MCF 10A (cell line): ENCODE measurements at regions not wholly inside any gene's neighbourhood (a gene's known extent, or its start where the extent isn't known, plus 50 kb on each side); places are given as distances from the start of the nearest gene placed in this dataset.

Experiments
- BruUV-seq: library from RNA; stranded (reverse); fragments of 400-500 nt; replicated peaks from 2 replicates; lab custom pipeline; 2021; lab: Mats Ljungman, UMichigan
- CTCF ChIA-PET: fragments of 300-600 bp; sonication (Branson Sonifier 250); formaldehyde crosslinking; extraction: SDS; loops from one replicate; lab custom pipeline; 2021; ENCODE audit warnings: antibody characterized with exemption, inconsistent platforms; lab: Yijun Ruan, JAX
- POLR2A ChIA-PET: fragments of 300-600, 350-650 bp; sonication (Branson Sonifier 250); formaldehyde crosslinking; extraction: SDS; loops from one replicate; lab custom pipeline; 2020; ENCODE audit warnings: antibody characterized with exemption, inconsistent platforms; lab: Yijun Ruan, JAX
- DNase-seq: peaks from one replicate; pipeline ENCODE4 v3.0.0-alpha.2; 2018; ENCODE audit not compliant: unreplicated experiment
- H3K27ac Mint-ChIP-seq: one replicate; pipeline ENCODE4 v1.8.0; 2022; ENCODE audit warnings: mild to moderate bottlenecking, low read depth, mixed read lengths; ENCODE audit not compliant: unreplicated experiment
- H3K27me3 Mint-ChIP-seq: one replicate; pipeline ENCODE4 v1.8.0; 2022; ENCODE audit warnings: mixed read lengths; ENCODE audit not compliant: insufficient read depth, unreplicated experiment
- H3K36me3 Mint-ChIP-seq: one replicate; pipeline ENCODE4 v1.8.0; 2022; ENCODE audit warnings: mild to moderate bottlenecking, moderate library complexity, mixed read lengths; ENCODE audit not compliant: insufficient read depth, unreplicated experiment
- H3K4me1 Mint-ChIP-seq: one replicate; pipeline ENCODE4 v1.8.0; 2022; ENCODE audit warnings: mixed read lengths; ENCODE audit not compliant: insufficient read depth, unreplicated experiment
- H3K4me3 Mint-ChIP-seq: one replicate; pipeline ENCODE4 v1.8.0; 2022; ENCODE audit warnings: mild to moderate bottlenecking, moderate library complexity, mixed read lengths; ENCODE audit not compliant: unreplicated experiment
- H3K9me3 Mint-ChIP-seq: one replicate; pipeline ENCODE4 v1.8.0; 2022; ENCODE audit warnings: mixed read lengths; ENCODE audit not compliant: unreplicated experiment
- CTCF ChIP-seq: fragments of 200-600 bp; IDR thresholded peaks from one replicate; pipeline ENCODE4 v1.8.0; 2022; ENCODE audit warnings: antibody characterized with exemption, mild to moderate bottlenecking; ENCODE audit not compliant: unreplicated experiment
- intact Hi-C: fragments of 100-400 bp; cut with micrococcal nuclease; formaldehyde crosslinking; loops from 2 replicates; pipeline ENCODE4 v1.14.1; 2022

- ChIA-PET POLR2A (no interaction called here), CTCF (interaction anchor here (0.6 kb wide), 1 partner anchor 261 kb away, joined by 3 read pairs; no protein-coding TSS in a partner anchor)
- TF ChIP-seq CTCF, result no peak
- peaks cover 5% of the 10 kb centered on the region for H3K4me1 Mint-ChIP-seq
- no peak overlapping the region for H3K27ac Mint-ChIP-seq
- no TSS peak for BruUV-seq
- H3K27me3 Mint-ChIP-seq, result no peaks in the 10 kb centered on the region
- DNase-seq, result no peak
- intact Hi-C loops, result no loop called here
- H3K36me3 Mint-ChIP-seq, result no peaks in the 10 kb centered on the region
- H3K9me3 Mint-ChIP-seq, result no peaks in the 10 kb centered on the region
- no peak overlapping the region for H3K4me3 Mint-ChIP-seq
Measured at GRCh38 chr1:60913039-60913438, 169.3 kb upstream of the NFIA start.

GRCh38 chr1:60911966-60912697, 170.2 kb upstream of the NFIA start:
- DNase-seq, result no peak
- no TSS peak for BruUV-seq
- no peak overlapping the region for H3K4me3 Mint-ChIP-seq
- ChIA-PET POLR2A (no interaction called here), CTCF (no interaction called here)
- peaks cover 5% of the 10 kb centered on the region for H3K4me1 Mint-ChIP-seq
- intact Hi-C loops, result no loop called here
- TF ChIP-seq CTCF, result no peak
- H3K9me3 Mint-ChIP-seq, result no peaks in the 10 kb centered on the region
- no peak overlapping the region for H3K27ac Mint-ChIP-seq
- no peaks in the 10 kb centered on the region for H3K27me3 Mint-ChIP-seq
- no peaks in the 10 kb centered on the region for H3K36me3 Mint-ChIP-seq

GRCh38 chr1:60908159-60908558, 174.2 kb upstream of the NFIA start:
- H3K27me3 Mint-ChIP-seq, result no peaks in the 10 kb centered on the region
- intact Hi-C loops, result no loop called here
- H3K36me3 Mint-ChIP-seq, result no peaks in the 10 kb centered on the region
- H3K27ac Mint-ChIP-seq, result no peak overlapping the region
- H3K4me1 Mint-ChIP-seq, result no peaks in the 10 kb centered on the region
- DNase-seq, result no peak
- POLR2A ChIA-PET, result no interaction called here
- TF ChIP-seq CTCF, result no peak
- CTCF ChIA-PET, result no interaction called here
- BruUV-seq, result no TSS peak
- H3K9me3 Mint-ChIP-seq, result no peaks in the 10 kb centered on the region
- no peak overlapping the region for H3K4me3 Mint-ChIP-seq

GRCh38 chr1:60906526-60906925, 175.8 kb upstream of the NFIA start:
- DNase-seq, result no peak
- TF ChIP-seq CTCF, result no peak
- no peaks in the 10 kb centered on the region for H3K27me3 Mint-ChIP-seq
- H3K4me3 Mint-ChIP-seq, result no peak overlapping the region
- ChIA-PET POLR2A (no interaction called here), CTCF (no interaction called here)
- H3K36me3 Mint-ChIP-seq, result no peaks in the 10 kb centered on the region
- intact Hi-C loops, result no loop called here
- no TSS peak for BruUV-seq
- H3K9me3 Mint-ChIP-seq, result no peaks in the 10 kb centered on the region
- no peaks in the 10 kb centered on the region for H3K4me1 Mint-ChIP-seq
- peak overlapping the region; percentile 59 for H3K27ac Mint-ChIP-seq
